Sigmoid colon (tissue), 4 donors: ENCODE measurements at regions not wholly inside any gene's neighbourhood (a gene's known extent, or its start where the extent isn't known, plus 50 kb on each side); places are given as distances from the start of the nearest gene placed in this dataset.

Source experiments
- CTCF ChIP-seq, 4 experiments: fragments of 450-650 bp in 3 of 4; fragments of 200-600 bp in 1 of 4; IDR thresholded peaks; one replicate each; pipeline ENCODE4 v1.5.1; 2016 to 2019; ENCODE audit warnings: antibody characterized with exemption in 4 of 4, mild to moderate bottlenecking in 3 of 4, moderate library complexity in 2 of 4
- EP300 ChIP-seq, 4 donors: sonication (generic); formaldehyde crosslinking; IDR thresholded peaks; one replicate each; pipeline ENCODE4 v1.6.1; 2017; ENCODE audit warnings: antibody characterized with exemption in 4 of 4
- POLR2A ChIP-seq, 2 donors: fragments of 450-650 bp; IDR thresholded peaks; one replicate each; pipeline ENCODE4 v1.6.1; 2016; ENCODE audit warnings: antibody characterized with exemption in 2 of 2, mild to moderate bottlenecking in 2 of 2, moderate library complexity in 2 of 2
- POLR2AphosphoS5 ChIP-seq, 4 donors: sonication (generic); formaldehyde crosslinking; IDR thresholded peaks; one replicate each; pipeline ENCODE4 v1.6.1; 2017; ENCODE audit warnings: antibody characterized with exemption in 4 of 4

GRCh38 chr16:6827931-6828330 lies 504.7 kb upstream of the RBFOX1 start:
- TF ChIP-seq CTCF (IDR thresholded peaks at IDR 0.05): no peak
- no peak for TF ChIP-seq EP300 (IDR thresholded peaks at IDR 0.05)
- TF ChIP-seq POLR2AphosphoS5 (IDR thresholded peaks at IDR 0.05): no peak
- TF ChIP-seq POLR2A (IDR thresholded peaks at IDR 0.05): no peak
